ENCODE measurements at regions not wholly inside any gene's neighbourhood (a gene's known extent, or its start where the extent isn't known, plus 50 kb on each side); places are given as distances from the start of the nearest gene placed in this dataset.

DNA sequence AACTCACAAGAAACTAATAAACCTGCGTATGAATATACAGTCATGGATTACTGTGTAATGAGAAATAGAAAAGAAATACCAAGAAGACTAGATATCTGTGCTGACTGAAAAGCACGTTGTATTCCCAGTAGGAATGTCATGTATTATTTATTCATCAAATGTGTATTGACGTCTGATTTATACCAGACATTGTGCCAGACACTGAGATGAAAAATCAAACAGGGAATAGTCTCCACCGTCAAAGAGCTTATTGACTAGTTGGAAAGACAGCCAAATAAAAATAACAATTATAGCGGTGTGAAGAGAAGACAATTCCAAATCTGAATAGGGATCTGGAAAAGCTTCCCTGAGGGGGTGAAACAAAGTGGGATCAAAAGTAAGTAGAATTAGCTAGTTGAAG, 687.6 kb downstream of the C4orf33 start:
- Histone ChIP-seq H3K27me3 (ENCODE audit: control insufficient read depth, insufficient read depth, low read length) (no peaks in the 10 kb centered on the region), H3K9ac (no peak overlapping the region), H3K4me1 (no peaks in the 10 kb centered on the region), H3K9me3 (ENCODE audit: control insufficient read depth, low read length) (no peaks in the 10 kb centered on the region), H3K36me3 (ENCODE audit: control insufficient read depth, insufficient read depth, low read length) (no peaks in the 10 kb centered on the region), H3K27ac (no peak overlapping the region), H3K4me2 (ENCODE audit: low read length) (no peak overlapping the region), H2AFZ (no peak overlapping the region), H3K79me2 (no peaks in the 10 kb centered on the region), H3K4me3 (ENCODE audit: low read depth, low read length) (no peak overlapping the region)
- TF ChIP-seq, protein P1, sequence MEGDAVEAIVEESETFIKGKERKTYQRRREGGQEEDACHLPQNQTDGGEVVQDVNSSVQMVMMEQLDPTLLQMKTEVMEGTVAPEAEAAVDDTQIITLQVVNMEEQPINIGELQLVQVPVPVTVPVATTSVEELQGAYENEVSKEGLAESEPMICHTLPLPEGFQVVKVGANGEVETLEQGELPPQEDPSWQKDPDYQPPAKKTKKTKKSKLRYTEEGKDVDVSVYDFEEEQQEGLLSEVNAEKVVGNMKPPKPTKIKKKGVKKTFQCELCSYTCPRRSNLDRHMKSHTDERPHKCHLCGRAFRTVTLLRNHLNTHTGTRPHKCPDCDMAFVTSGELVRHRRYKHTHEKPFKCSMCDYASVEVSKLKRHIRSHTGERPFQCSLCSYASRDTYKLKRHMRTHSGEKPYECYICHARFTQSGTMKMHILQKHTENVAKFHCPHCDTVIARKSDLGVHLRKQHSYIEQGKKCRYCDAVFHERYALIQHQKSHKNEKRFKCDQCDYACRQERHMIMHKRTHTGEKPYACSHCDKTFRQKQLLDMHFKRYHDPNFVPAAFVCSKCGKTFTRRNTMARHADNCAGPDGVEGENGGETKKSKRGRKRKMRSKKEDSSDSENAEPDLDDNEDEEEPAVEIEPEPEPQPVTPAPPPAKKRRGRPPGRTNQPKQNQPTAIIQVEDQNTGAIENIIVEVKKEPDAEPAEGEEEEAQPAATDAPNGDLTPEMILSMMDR (IDR thresholded peaks at IDR 0.05): no peak

DNA sequence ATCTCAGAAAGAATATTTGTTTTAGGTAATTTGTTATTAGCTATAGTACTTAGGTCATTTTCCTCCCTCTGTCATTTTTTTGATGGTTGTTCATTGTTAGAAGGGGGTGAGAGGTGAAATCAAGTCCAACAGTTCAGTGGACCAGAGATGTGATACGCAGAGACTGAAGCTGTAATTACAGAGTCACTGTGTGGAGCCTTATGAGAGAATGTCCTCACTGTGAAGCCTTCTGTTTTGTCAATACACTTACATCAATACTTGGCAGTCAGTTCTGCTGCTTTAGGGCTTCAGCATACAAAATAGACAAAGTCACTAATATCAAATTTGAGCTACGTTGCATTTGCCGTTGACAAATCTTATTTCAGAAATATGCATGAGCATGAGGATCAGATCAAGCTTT, 692.5 kb downstream of the C4orf33 start:
- Histone ChIP-seq H3K9me3 (ENCODE audit: control insufficient read depth, low read length) (no peaks in the 10 kb centered on the region), H3K4me1 (no peaks in the 10 kb centered on the region), H3K27me3 (ENCODE audit: control insufficient read depth, insufficient read depth, low read length) (no peaks in the 10 kb centered on the region), H3K9ac (no peak overlapping the region), H3K36me3 (ENCODE audit: control insufficient read depth, insufficient read depth, low read length) (no peaks in the 10 kb centered on the region), H3K27ac (no peak overlapping the region), H2AFZ (no peak overlapping the region), H3K4me3 (ENCODE audit: low read depth, low read length) (no peak overlapping the region), H3K79me2 (no peaks in the 10 kb centered on the region), H3K4me2 (ENCODE audit: low read length) (no peak overlapping the region)
- TF ChIP-seq, protein P1 (IDR thresholded peaks at IDR 0.05): no peak

DNA sequence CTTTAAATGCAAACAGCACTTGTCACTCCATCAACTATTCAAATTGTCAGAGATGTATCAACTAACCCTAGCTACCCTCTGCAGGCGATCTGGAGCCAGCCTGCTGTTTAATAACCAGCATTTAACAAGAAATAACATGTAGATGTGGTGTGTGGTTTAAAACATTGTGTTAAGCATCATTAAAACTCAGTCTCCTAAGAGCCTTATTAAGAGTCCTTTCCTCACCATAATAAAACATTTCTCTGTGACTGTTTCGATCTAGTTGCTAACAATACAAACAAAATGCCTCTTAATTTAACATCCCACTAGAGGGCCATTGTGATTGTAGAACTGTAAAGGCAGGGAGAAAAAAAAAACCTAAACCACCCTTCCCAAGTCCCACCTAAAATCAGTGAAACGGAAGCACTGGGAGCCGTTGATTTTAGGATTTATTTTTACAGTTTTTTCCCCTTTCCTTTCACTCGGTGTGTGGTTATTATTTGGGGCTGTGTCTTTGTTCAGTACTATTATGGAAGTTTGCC, 708.6 kb downstream of the C4orf33 start:
- H2AFZ ChIP-seq: no peak overlapping the region
- no peak overlapping the region for H3K4me2 ChIP-seq (ENCODE audit: low read length)
- H3K79me2 ChIP-seq: no peaks in the 10 kb centered on the region
- TF ChIP-seq, protein P1 (IDR thresholded peaks at IDR 0.05): no peak
- no peak overlapping the region for H3K9ac ChIP-seq
- H3K36me3 ChIP-seq (ENCODE audit: control insufficient read depth, insufficient read depth, low read length): no peaks in the 10 kb centered on the region
- H3K27me3 ChIP-seq (ENCODE audit: control insufficient read depth, insufficient read depth, low read length): no peaks in the 10 kb centered on the region
- H3K4me1 ChIP-seq: no peaks in the 10 kb centered on the region
- H3K4me3 ChIP-seq (ENCODE audit: low read depth, low read length): no peak overlapping the region
- H3K9me3 ChIP-seq (ENCODE audit: control insufficient read depth, low read length): no peaks in the 10 kb centered on the region
- no peak overlapping the region for H3K27ac ChIP-seq

DNA sequence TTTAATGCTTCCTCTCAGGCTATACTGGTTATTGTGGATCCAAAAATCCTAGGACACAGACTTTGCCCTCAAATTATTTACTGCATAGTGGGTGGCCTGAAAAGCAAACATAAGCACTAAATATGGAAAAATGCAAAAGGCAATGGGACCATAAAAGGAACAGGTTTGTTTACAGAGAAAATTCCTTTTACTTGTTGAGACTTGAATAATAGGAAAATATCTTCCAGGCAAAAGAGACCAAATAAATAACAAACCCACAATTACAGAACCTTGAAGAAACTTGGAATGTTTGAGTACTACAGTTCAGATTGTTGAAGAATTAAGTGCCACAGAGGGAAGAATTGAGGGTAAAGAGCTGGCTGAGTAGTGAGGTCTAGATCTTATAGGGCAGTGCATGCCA, 711.0 kb downstream of the C4orf33 start:
- no peak overlapping the region for H3K4me2 ChIP-seq (ENCODE audit: low read length)

DNA sequence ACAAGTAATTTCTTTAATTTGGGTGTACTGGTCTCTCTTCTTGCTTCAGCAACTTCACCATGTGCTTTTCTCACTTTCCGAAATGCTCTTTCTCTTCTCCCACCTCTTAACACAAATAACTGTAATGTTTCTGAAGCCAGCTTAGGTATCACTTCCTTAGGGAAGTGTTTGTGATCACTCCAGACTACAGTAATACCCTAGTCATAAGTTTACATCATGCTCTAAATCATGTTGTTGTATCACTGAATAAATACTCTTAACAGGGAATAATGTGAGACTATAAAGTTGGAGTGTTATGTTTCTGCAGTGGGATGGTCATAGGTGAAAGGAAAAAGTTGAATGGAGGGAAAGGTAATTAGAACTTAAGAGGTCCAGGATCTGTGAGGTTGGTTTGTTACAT, 712.3 kb downstream of the C4orf33 start:
- TF ChIP-seq, protein P1 (IDR thresholded peaks at IDR 0.05): no peak
- Histone ChIP-seq H3K27ac (no peak overlapping the region), H3K4me3 (ENCODE audit: low read depth, low read length) (no peak overlapping the region)

More for the DNA sequence above, 711.0 kb downstream of the C4orf33 start:
- H2AFZ ChIP-seq: no peak overlapping the region
- no peaks in the 10 kb centered on the region for H3K27me3 ChIP-seq (ENCODE audit: control insufficient read depth, insufficient read depth, low read length)
- no peaks in the 10 kb centered on the region for H3K9me3 ChIP-seq (ENCODE audit: control insufficient read depth, low read length)
- H3K9ac ChIP-seq: no peak overlapping the region
- no peak overlapping the region for H3K4me3 ChIP-seq (ENCODE audit: low read depth, low read length)
- H3K36me3 ChIP-seq (ENCODE audit: control insufficient read depth, insufficient read depth, low read length): no peaks in the 10 kb centered on the region
- H3K4me1 ChIP-seq: no peaks in the 10 kb centered on the region
- TF ChIP-seq, protein P1 (IDR thresholded peaks at IDR 0.05): no peak
- no peak overlapping the region for H3K27ac ChIP-seq
- H3K79me2 ChIP-seq: no peaks in the 10 kb centered on the region

More for the DNA sequence above, 712.3 kb downstream of the C4orf33 start:
- no peaks in the 10 kb centered on the region for H3K9me3 ChIP-seq (ENCODE audit: control insufficient read depth, low read length)
- H3K9ac ChIP-seq: no peak overlapping the region
- H2AFZ ChIP-seq: no peak overlapping the region
- no peaks in the 10 kb centered on the region for H3K79me2 ChIP-seq
- H3K36me3 ChIP-seq (ENCODE audit: control insufficient read depth, insufficient read depth, low read length): no peaks in the 10 kb centered on the region
- H3K27me3 ChIP-seq (ENCODE audit: control insufficient read depth, insufficient read depth, low read length): no peaks in the 10 kb centered on the region
- no peak overlapping the region for H3K4me2 ChIP-seq (ENCODE audit: low read length)
- no peaks in the 10 kb centered on the region for H3K4me1 ChIP-seq
